Calu3 (cell line): ENCODE measurements at regions not wholly inside any gene's neighbourhood (a gene's known extent, or its start where the extent isn't known, plus 50 kb on each side); places are given as distances from the start of the nearest gene placed in this dataset.
"Not testable (repeated sequence)": the region's sequence is repeated elsewhere in the genome, so short reads cannot be mapped to it uniquely, and the experiment has no call there.

Source experiments
- BruUV-seq: library from RNA; stranded (reverse); fragments of 400-500 nt; replicated peaks from 2 replicates; lab custom pipeline; 2021; lab: Mats Ljungman, UMichigan
- CTCF ChIA-PET: fragments of 300-600 bp; sonication (Branson Sonifier 250); formaldehyde crosslinking; loops from one replicate; lab custom pipeline; 2022; ENCODE audit warnings: antibody characterized with exemption; lab: Charles Lee
- DNase-seq: peaks from one replicate; pipeline ENCODE4 v3.0.0; 2022
- H3K27ac Mint-ChIP-seq: one replicate; pipeline ENCODE4 v1.8.0; 2022; ENCODE audit warnings: mixed read lengths; ENCODE audit not compliant: unreplicated experiment
- H3K27me3 Mint-ChIP-seq: one replicate; pipeline ENCODE4 v1.8.0; 2022; ENCODE audit warnings: mixed read lengths; ENCODE audit not compliant: unreplicated experiment
- H3K36me3 Mint-ChIP-seq: one replicate; pipeline ENCODE4 v1.8.0; 2022; ENCODE audit warnings: mild to moderate bottlenecking, moderate library complexity, mixed read lengths; ENCODE audit not compliant: insufficient read depth, unreplicated experiment
- H3K4me1 Mint-ChIP-seq: one replicate; pipeline ENCODE4 v1.8.0; 2022; ENCODE audit warnings: mild to moderate bottlenecking, low read depth, mixed read lengths; ENCODE audit not compliant: unreplicated experiment
- H3K4me3 Mint-ChIP-seq: one replicate; pipeline ENCODE4 v1.8.0; 2022; ENCODE audit warnings: mild to moderate bottlenecking, low read depth, moderate library complexity, mixed read lengths; ENCODE audit not compliant: unreplicated experiment
- H3K9me3 Mint-ChIP-seq: one replicate; pipeline ENCODE4 v1.8.0; 2022; ENCODE audit warnings: low read depth, mixed read lengths; ENCODE audit not compliant: unreplicated experiment
- CTCF ChIP-seq: fragments of 200-600 bp; IDR thresholded peaks from one replicate; pipeline ENCODE4 v1.8.0; 2022; ENCODE audit warnings: antibody characterized with exemption; ENCODE audit not compliant: unreplicated experiment
- intact Hi-C: fragments of 100-400 bp; cut with micrococcal nuclease; formaldehyde crosslinking; loops from one replicate; pipeline ENCODE4 v1.10.0; 2022; ENCODE audit not compliant: unreplicated experiment

DNA sequence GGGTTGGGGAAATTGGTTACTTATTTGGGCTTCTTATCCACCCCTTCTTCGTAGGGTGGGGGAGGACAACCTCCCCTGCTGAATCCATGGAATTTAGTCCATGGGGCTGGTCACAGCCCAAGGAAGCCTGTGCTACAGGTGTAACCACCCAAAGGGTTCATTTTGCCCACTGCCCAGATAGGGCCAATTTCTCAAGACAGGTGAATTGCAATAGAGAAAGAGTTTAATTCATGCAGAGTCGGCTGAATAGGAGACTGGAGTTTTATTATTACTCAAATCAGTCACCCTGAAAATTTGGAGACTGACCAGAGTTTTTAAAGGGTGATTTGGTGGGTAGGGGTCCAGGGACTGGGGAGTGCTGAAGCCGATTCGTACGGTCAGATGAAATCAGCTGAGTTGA, 101.5 kb upstream of the HS3ST2 start:
- Mint-ChIP-seq H3K27ac (no peak overlapping the region), H3K36me3 (no peaks in the 10 kb centered on the region), H3K4me1 (no peaks in the 10 kb centered on the region), H3K27me3 (no peaks in the 10 kb centered on the region), H3K4me3 (no peak overlapping the region), H3K9me3 (peaks cover 10% of the 10 kb centered on the region)
- BruUV-seq = no TSS peak
- intact Hi-C loops = no loop called here
- DNase-seq = no peak
- CTCF ChIA-PET = no interaction called here
- TF ChIP-seq CTCF = no peak

DNA sequence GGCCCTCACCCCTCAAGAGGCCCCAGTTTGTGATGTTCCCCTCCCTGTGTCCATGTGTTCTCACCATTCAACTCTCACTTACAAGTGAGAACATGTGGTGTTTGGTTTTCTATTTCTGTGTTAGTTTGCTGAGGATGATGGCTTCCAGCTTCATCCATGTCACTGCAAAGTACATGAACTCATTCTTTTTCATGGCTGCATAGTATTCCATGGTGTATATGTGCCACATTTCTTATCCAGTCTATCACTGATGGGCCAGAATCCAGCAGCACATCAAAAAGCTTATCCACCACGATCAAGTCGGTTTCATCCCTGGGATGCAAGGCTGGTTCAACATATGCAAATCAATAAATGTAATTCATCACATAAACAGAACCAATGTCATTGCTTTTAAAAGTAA, 95.4 kb upstream of the HS3ST2 start:
- H3K4me3 Mint-ChIP-seq, BruUV-seq, CTCF ChIA-PET, H3K4me1 Mint-ChIP-seq, H3K9me3 Mint-ChIP-seq, DNase-seq, H3K27me3 Mint-ChIP-seq, H3K36me3 Mint-ChIP-seq, intact Hi-C loops, H3K27ac Mint-ChIP-seq: not testable (repeated sequence)

DNA sequence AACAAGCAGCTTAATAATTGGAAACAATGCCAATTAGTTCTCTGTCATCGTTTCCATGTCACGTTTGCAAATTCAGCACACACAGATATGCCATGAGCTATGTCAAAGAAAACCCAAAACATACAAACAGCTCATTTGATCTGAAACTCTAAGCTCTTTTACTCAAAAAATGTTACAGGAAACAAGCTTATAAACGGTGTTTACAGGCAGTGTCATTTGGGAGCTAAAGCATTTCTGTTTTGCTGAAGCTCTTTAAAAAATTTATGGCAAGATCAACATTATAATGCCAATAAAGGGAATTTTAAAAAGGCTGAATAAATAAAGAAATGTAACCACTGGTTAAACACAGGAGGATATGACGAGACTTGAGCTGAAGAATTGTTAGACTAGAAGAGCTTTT, 94.0 kb upstream of the HS3ST2 start:
- intact Hi-C loops = no loop called here
- no peak for TF ChIP-seq CTCF
- Mint-ChIP-seq H3K9me3 (peaks cover 4% of the 10 kb centered on the region), H3K4me3 (no peak overlapping the region), H3K27ac (no peak overlapping the region), H3K36me3 (no peaks in the 10 kb centered on the region), H3K4me1 (peaks cover 8% of the 10 kb centered on the region), H3K27me3 (no peaks in the 10 kb centered on the region)
- no peak for DNase-seq
- no TSS peak for BruUV-seq
- CTCF ChIA-PET = interaction anchor here (0.7 kb wide), 1 partner anchor 43 kb away, joined by 4 read pairs; no protein-coding TSS in a partner anchor

- Mint-ChIP-seq H3K27ac (no peak overlapping the region), H3K27me3 (no peaks in the 10 kb centered on the region), H3K4me3 (no peak overlapping the region), H3K36me3 (no peaks in the 10 kb centered on the region), H3K4me1 (peaks cover 8% of the 10 kb centered on the region), H3K9me3 (peaks cover 3% of the 10 kb centered on the region)
- no peak for DNase-seq
- intact Hi-C loops = no loop called here
- TF ChIP-seq CTCF = no peak
- CTCF ChIA-PET = no interaction called here
- no TSS peak for BruUV-seq
Observed at GRCh38 chr16:22721511-22722100, 92.4 kb upstream of the HS3ST2 start.

GRCh38 chr16:22722551-22723541, 91.1 kb upstream of the HS3ST2 start:
- H3K4me1 Mint-ChIP-seq = peaks cover 18% of the 10 kb centered on the region
- H3K36me3 Mint-ChIP-seq, CTCF ChIA-PET, H3K27me3 Mint-ChIP-seq, DNase-seq, H3K9me3 Mint-ChIP-seq, BruUV-seq, H3K4me3 Mint-ChIP-seq, intact Hi-C loops, H3K27ac Mint-ChIP-seq: not testable (repeated sequence)
